HepG2 (cell line): ENCODE measurements at regions not wholly inside any gene's neighbourhood (a gene's known extent, or its start where the extent isn't known, plus 50 kb on each side); places are given as distances from the start of the nearest gene placed in this dataset.

Source experiments
- ATAC-seq: fragments of 200-7000 bp; cut with Tn5 transposase; 3 replicates; pipeline ENCODE4 v1.9.1; 2020; ENCODE audit warnings: mild to moderate bottlenecking, moderate library complexity
- BruUV-seq: library from RNA; stranded (reverse); fragments of 400-500 nt; replicated peaks from 2 replicates; lab custom pipeline; 2021; lab: Mats Ljungman, UMichigan
- CTCF ChIA-PET: fragments of 300-600 bp; formaldehyde crosslinking; extraction: SDS; loops from one replicate; lab custom pipeline; 2021; ENCODE audit warnings: low total read pairs, inconsistent platforms, low intra/inter-chr PET ratio; lab: Yijun Ruan, JAX
- POLR2A ChIA-PET: fragments of 350-600 bp; sonication (Branson Sonifier 250); formaldehyde crosslinking; loops from one replicate; lab custom pipeline; 2020; ENCODE audit warnings: antibody characterized with exemption, inconsistent platforms; lab: Yijun Ruan, JAX
- DNase-seq: peaks from one replicate; pipeline ENCODE4 v3.0.0-alpha.2; 2015; ENCODE audit warnings: low spot score
- FAIRE-seq: peaks from 3 replicates; lab custom pipeline; 2011; peaks lifted over from hg19 to GRCh38; lab: Jason Lieb, UNC
- H2AFZ ChIP-seq: one replicate; pipeline ENCODE4 v1.6.1; 2011; ENCODE audit warnings: low read length, inconsistent platforms
- H3K27ac ChIP-seq: fragments of 300-600 bp; 3 replicates; pipeline ENCODE4 v1.8.0; 2011; ENCODE audit warnings: mixed run types, mild to moderate bottlenecking, mixed read lengths, low read length, inconsistent platforms; ENCODE audit not compliant: insufficient read depth; ENCODE audit errors: extremely low read length
- H3K27me3 ChIP-seq, 2 experiments: fragments of 200-600 bp in 1 of 2; 2 replicates in 1 of 2; 3 replicates in 1 of 2; pipeline versions ENCODE4 v1.6.0 to v1.8.0; 2011; ENCODE audit warnings: low read length in 2 of 2, mild to moderate bottlenecking in 2 of 2, moderate library complexity in 2 of 2, inconsistent platforms in 1 of 2; ENCODE audit not compliant: insufficient read depth in 2 of 2, control insufficient read depth in 1 of 2
- H3K36me3 ChIP-seq, 2 experiments: fragments of 200-600 bp in 1 of 2; replicated peaks in 1 of 2; 2 replicates in 1 of 2; 3 replicates in 1 of 2; pipeline versions ENCODE4 v1.5.1 to v1.8.0; 2011; ENCODE audit warnings: low read length in 2 of 2, inconsistent platforms in 1 of 2; ENCODE audit not compliant: insufficient read depth in 2 of 2, control insufficient read depth in 1 of 2
- H3K4me1 ChIP-seq: 2 replicates; pipeline ENCODE4 v1.5.1; 2012; ENCODE audit warnings: low read length, inconsistent platforms; ENCODE audit not compliant: insufficient read depth
- H3K4me2 ChIP-seq: 2 replicates; pipeline ENCODE4 v1.6.0; 2011; ENCODE audit warnings: low read depth, low read length, inconsistent platforms
- H3K4me3 ChIP-seq, 3 experiments: fragments of 200-600 bp in 1 of 3; sonication (generic), shearing (Covaris generic) in 1 of 3; replicated peaks in 1 of 3; 2 replicates each; pipeline ENCODE4 v1.5.1; 2011 to 2016; ENCODE audit warnings: low read length in 3 of 3, inconsistent platforms in 2 of 3, low read depth in 2 of 3, mild to moderate bottlenecking in 2 of 3, control low read depth in 1 of 3, mixed read lengths in 1 of 3; ENCODE audit not compliant: insufficient read depth in 1 of 3
- H3K79me2 ChIP-seq: one replicate; pipeline ENCODE4 v1.6.1; 2011; ENCODE audit warnings: low read length, inconsistent platforms; ENCODE audit not compliant: insufficient read depth
- H3K9ac ChIP-seq: 2 replicates; pipeline ENCODE4 v1.6.0; 2011; ENCODE audit warnings: mild to moderate bottlenecking, low read depth, low read length, inconsistent platforms; ENCODE audit not compliant: insufficient read depth
- H3K9me3 ChIP-seq: 2 replicates; pipeline ENCODE4 v1.5.1; 2012; ENCODE audit warnings: mild to moderate bottlenecking, low read length
- H4K20me1 ChIP-seq: 2 replicates; pipeline ENCODE4 v1.6.0; 2011; ENCODE audit warnings: inconsistent platforms, mild to moderate bottlenecking, low read length, moderate library complexity; ENCODE audit not compliant: insufficient read depth
- CEBPG ChIP-seq: IDR thresholded peaks from 2 replicates; pipeline ENCODE4 v1.6.1; 2016
- FLYWCH1 ChIP-seq: sonication (generic); formaldehyde crosslinking; IDR thresholded peaks from 2 replicates; pipeline ENCODE4 v1.8.1; 2023; ENCODE audit warnings: mild to moderate bottlenecking, missing genetic modification reagents
- GABPA ChIP-seq, 2 experiments: IDR thresholded peaks; 2 replicates each; pipeline ENCODE4 v1.6.1; 2011 to 2016; ENCODE audit warnings: low read depth in 2 of 2, low read length in 1 of 2, missing biosample characterization in 1 of 2, missing genetic modification characterization in 1 of 2
- ISX ChIP-seq: sonication (generic); formaldehyde crosslinking; conservative IDR thresholded peaks from 2 replicates; pipeline ENCODE4 v1.5.0; 2020; ENCODE audit warnings: missing genetic modification reagents
- KMT2A ChIP-seq: sonication (generic); formaldehyde crosslinking; IDR thresholded peaks from 2 replicates; pipeline ENCODE4 v1.4.0; 2020; ENCODE audit warnings: missing genetic modification reagents
- MTA3 ChIP-seq: sonication (generic); formaldehyde crosslinking; IDR thresholded peaks from 2 replicates; pipeline ENCODE4 v1.4.0; 2020; ENCODE audit warnings: missing genetic modification reagents
- PHF5A ChIP-seq: IDR thresholded peaks from one replicate; pipeline ENCODE4 v1.6.1; 2018; ENCODE audit warnings: low read depth, missing genetic modification reagents; ENCODE audit not compliant: unreplicated experiment
- SIX1 ChIP-seq: sonication (generic); formaldehyde crosslinking; IDR thresholded peaks from 2 replicates; pipeline ENCODE4 v1.4.0; 2020; ENCODE audit warnings: missing genetic modification reagents, borderline replicate concordance
- ZFAT ChIP-seq: sonication (generic); formaldehyde crosslinking; conservative IDR thresholded peaks from 2 replicates; pipeline ENCODE4 v1.8.1; 2023; ENCODE audit warnings: missing genetic modification reagents, inconsistent platforms
- ZNF30 ChIP-seq: sonication (generic); formaldehyde crosslinking; IDR thresholded peaks from 2 replicates; pipeline ENCODE4 v1.5.0; 2020; ENCODE audit warnings: mild to moderate bottlenecking, missing genetic modification reagents
- ZNF614 ChIP-seq: IDR thresholded peaks from 2 replicates; pipeline ENCODE4 v1.6.1; 2018; ENCODE audit warnings: missing biosample characterization, missing genetic modification reagents, inconsistent platforms, borderline replicate concordance
- ZNF615 ChIP-seq: sonication (generic); formaldehyde crosslinking; IDR thresholded peaks from 2 replicates; pipeline ENCODE4 v1.5.0; 2020; ENCODE audit warnings: mild to moderate bottlenecking, missing genetic modification reagents, borderline replicate concordance
- WGBS: methylation state at CpG from one replicate; pipeline ENCODE4 v1.1.6; 2017; ENCODE audit warnings: low lambda C conversion rate; 5-methylcytosine and 5-hydroxymethylcytosine counted together
- in situ Hi-C: cut with HindIII; loops from 2 replicates; pipeline ENCODE4 v1.10.0; 2017; ENCODE audit warnings: low pct_unique_long_range_greater_than_20kb; ENCODE audit not compliant: extremely low pct_ligation_motif_present
- intact Hi-C: fragments of 100-400 bp; cut with micrococcal nuclease; formaldehyde crosslinking; loops from one replicate; pipeline ENCODE4 v1.10.0; 2022; ENCODE audit not compliant: unreplicated experiment
- TF ChIP-seq, protein P1 (sequence below): sonication (generic); formaldehyde crosslinking; IDR thresholded peaks from 2 replicates; pipeline ENCODE4 v1.9.0; 2021; ENCODE audit warnings: missing genetic modification reagents, borderline replicate concordance
- TF ChIP-seq, protein P2 (sequence below): conservative IDR thresholded peaks from 2 replicates; pipeline ENCODE4 v1.6.1; 2018; ENCODE audit warnings: missing genetic modification reagents
- TF ChIP-seq, protein P3 (sequence below): sonication (generic); formaldehyde crosslinking; IDR thresholded peaks from 2 replicates; pipeline ENCODE4 v1.4.0; 2020; ENCODE audit warnings: missing genetic modification reagents

DNA sequence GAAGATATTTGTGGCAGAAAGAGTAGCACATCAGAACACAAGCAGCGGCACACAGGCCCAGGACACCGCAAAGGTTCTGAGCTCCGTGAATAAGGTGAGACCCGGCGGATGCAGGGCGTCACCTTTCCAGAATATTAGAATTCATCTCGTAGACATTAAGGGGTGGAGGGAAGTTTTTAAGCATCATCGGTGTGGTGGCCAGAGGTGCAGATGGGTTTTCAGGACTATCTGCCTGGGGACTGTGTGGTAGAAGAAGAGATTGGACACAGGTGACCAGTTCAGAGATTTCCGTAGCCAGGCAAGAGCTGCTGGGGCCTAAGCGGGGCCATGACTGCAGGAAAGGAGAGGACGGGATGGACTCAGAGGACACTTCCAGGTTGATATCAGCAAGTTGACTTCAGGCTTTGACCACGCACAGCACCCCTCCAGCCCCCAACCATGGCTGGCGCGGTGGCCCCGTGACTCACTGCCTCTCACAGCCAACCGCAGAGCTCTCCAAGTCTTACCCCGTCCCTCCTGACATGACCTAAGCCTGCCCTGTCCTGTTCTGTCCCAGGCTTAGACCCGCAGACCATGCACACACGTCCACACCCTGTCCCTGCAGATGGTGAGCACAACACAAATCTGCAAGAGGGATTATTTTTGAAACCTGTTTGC is 97.2 kb downstream of the OAT start (continued):
- TF ChIP-seq KMT2A (no peak), GABPA (IDR thresholded peaks at IDR 0.05; ENCODE audit: low read depth, low read length) (no peak), GABPA (CRISPR knock-in tag; IDR thresholded peaks at IDR 0.05; ENCODE audit: low read depth) (no peak)

DNA sequence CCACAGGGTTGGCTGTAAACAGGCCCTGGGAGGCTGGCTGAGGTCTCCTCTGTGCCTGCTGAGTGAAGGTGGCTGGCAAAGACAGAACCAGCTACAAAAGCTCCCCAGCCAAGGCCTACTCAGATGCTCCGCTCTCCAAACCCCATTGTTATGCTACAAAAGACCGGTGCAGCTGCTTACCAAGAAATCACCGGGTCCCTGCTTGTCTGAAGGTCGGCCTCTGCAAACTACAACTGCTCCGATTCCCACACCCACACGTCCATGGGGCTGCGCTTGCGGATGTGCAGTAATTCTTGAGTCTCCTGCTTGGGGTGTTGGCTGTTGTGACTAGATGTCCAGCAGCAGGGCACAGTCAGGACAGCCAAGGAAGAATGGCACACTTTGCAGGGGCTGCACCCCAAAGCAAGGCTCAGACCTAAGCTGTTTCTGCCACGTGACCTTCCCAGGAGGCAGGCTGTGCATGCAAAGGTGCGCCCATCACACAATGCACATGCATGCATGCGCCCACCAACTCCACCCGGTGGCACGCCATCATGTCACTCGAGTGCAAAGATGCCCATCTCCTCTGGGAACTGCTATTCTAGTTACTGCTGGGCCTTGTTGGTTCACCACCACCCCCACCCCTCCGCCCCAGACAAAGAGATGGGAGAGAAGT is 97.8 kb downstream of the OAT start:
- no TSS peak for BruUV-seq
- ATAC-seq (no peak), FAIRE-seq (no peak)
- H3K4me2 ChIP-seq = no peak overlapping the region
- H2AFZ ChIP-seq = no peak overlapping the region
- no peak overlapping the region for H3K27ac ChIP-seq
- intact Hi-C loops = no loop called here
- no peaks in the 10 kb centered on the region for H3K79me2 ChIP-seq
- H4K20me1 ChIP-seq = no peaks in the 10 kb centered on the region
- no peak overlapping the region for H3K4me3 ChIP-seq
- TF ChIP-seq SIX1 (CRISPR knock-in tag) = no peak
- no peak for TF ChIP-seq ZNF615 (CRISPR knock-in tag)
- no peak for TF ChIP-seq FLYWCH1 (CRISPR knock-in tag)
- TF ChIP-seq, protein P1, sequence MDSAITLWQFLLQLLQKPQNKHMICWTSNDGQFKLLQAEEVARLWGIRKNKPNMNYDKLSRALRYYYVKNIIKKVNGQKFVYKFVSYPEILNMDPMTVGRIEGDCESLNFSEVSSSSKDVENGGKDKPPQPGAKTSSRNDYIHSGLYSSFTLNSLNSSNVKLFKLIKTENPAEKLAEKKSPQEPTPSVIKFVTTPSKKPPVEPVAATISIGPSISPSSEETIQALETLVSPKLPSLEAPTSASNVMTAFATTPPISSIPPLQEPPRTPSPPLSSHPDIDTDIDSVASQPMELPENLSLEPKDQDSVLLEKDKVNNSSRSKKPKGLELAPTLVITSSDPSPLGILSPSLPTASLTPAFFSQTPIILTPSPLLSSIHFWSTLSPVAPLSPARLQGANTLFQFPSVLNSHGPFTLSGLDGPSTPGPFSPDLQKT = no peak
- TF ChIP-seq CEBPG = no peak
- TF ChIP-seq ZNF30 (CRISPR knock-in tag) = no peak
- no peak for TF ChIP-seq ZNF614
- TF ChIP-seq ISX (CRISPR knock-in tag) = no peak
- no peak for TF ChIP-seq MTA3 (CRISPR knock-in tag)
- TF ChIP-seq PHF5A (CRISPR knock-in tag) = no peak
- TF ChIP-seq ZFAT (CRISPR knock-in tag) = no peak
- TF ChIP-seq, protein P2, sequence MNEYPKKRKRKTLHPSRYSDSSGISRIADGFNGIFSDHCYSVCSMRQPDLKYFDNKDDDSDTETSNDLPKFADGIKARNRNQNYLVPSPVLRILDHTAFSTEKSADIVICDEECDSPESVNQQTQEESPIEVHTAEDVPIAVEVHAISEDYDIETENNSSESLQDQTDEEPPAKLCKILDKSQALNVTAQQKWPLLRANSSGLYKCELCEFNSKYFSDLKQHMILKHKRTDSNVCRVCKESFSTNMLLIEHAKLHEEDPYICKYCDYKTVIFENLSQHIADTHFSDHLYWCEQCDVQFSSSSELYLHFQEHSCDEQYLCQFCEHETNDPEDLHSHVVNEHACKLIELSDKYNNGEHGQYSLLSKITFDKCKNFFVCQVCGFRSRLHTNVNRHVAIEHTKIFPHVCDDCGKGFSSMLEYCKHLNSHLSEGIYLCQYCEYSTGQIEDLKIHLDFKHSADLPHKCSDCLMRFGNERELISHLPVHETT = no peak
- TF ChIP-seq, protein P3, sequence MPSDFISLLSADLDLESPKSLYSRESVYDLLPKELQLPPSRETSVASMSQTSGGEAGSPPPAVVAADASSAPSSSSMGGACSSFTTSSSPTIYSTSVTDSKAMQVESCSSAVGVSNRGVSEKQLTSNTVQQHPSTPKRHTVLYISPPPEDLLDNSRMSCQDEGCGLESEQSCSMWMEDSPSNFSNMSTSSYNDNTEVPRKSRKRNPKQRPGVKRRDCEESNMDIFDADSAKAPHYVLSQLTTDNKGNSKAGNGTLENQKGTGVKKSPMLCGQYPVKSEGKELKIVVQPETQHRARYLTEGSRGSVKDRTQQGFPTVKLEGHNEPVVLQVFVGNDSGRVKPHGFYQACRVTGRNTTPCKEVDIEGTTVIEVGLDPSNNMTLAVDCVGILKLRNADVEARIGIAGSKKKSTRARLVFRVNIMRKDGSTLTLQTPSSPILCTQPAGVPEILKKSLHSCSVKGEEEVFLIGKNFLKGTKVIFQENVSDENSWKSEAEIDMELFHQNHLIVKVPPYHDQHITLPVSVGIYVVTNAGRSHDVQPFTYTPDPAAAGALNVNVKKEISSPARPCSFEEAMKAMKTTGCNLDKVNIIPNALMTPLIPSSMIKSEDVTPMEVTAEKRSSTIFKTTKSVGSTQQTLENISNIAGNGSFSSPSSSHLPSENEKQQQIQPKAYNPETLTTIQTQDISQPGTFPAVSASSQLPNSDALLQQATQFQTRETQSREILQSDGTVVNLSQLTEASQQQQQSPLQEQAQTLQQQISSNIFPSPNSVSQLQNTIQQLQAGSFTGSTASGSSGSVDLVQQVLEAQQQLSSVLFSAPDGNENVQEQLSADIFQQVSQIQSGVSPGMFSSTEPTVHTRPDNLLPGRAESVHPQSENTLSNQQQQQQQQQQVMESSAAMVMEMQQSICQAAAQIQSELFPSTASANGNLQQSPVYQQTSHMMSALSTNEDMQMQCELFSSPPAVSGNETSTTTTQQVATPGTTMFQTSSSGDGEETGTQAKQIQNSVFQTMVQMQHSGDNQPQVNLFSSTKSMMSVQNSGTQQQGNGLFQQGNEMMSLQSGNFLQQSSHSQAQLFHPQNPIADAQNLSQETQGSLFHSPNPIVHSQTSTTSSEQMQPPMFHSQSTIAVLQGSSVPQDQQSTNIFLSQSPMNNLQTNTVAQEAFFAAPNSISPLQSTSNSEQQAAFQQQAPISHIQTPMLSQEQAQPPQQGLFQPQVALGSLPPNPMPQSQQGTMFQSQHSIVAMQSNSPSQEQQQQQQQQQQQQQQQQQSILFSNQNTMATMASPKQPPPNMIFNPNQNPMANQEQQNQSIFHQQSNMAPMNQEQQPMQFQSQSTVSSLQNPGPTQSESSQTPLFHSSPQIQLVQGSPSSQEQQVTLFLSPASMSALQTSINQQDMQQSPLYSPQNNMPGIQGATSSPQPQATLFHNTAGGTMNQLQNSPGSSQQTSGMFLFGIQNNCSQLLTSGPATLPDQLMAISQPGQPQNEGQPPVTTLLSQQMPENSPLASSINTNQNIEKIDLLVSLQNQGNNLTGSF (CRISPR knock-in tag) = no peak
- TF ChIP-seq, all 625 proteins: peak for 0
- DNase-seq = no peak
- Histone ChIP-seq H3K36me3 (no peaks in the 10 kb centered on the region), H3K9ac (no peak overlapping the region), H3K9me3 (no peaks in the 10 kb centered on the region), H3K27me3 (peaks cover 0 to 5% of the 10 kb centered on the region in 2 experiments; a peak in 1 of 5 replicates), H3K4me1 (peaks cover 10% of the 10 kb centered on the region)
- WGBS = 64% methylated on average over 6 of the region's 15 CpGs
- ChIA-PET POLR2A (no interaction called here), CTCF (no interaction called here)
- in situ Hi-C loops = no loop called here
